BJ (cell line): ENCODE measurements at regions not wholly inside any gene's neighbourhood (a gene's known extent, or its start where the extent isn't known, plus 50 kb on each side); places are given as distances from the start of the nearest gene placed in this dataset.

Experiments
- CTCF ChIA-PET: fragments of 350-600 bp; formaldehyde crosslinking; extraction: SDS; loops from one replicate; lab custom pipeline; 2021; ENCODE audit warnings: antibody characterized with exemption, inconsistent platforms; lab: Yijun Ruan, JAX
- POLR2A ChIA-PET: fragments of 300-600 bp; sonication (Branson Sonifier 250); formaldehyde crosslinking; extraction: SDS; loops from one replicate; lab custom pipeline; 2021; ENCODE audit warnings: antibody characterized with exemption; lab: Charles Lee
- DNase-seq: peaks from one replicate; pipeline ENCODE4 v3.0.0-alpha.2; 2011; ENCODE audit warnings: low read depth
- H3K27me3 ChIP-seq: 2 replicates; pipeline ENCODE4 v1.6.0; 2011; ENCODE audit warnings: low read length; ENCODE audit not compliant: control insufficient read depth, insufficient read depth
- H3K36me3 ChIP-seq: 2 replicates; pipeline ENCODE4 v1.5.1; 2011; ENCODE audit warnings: low read length; ENCODE audit not compliant: control insufficient read depth, insufficient read depth
- H3K4me3 ChIP-seq: 2 replicates; pipeline ENCODE4 v1.5.1; 2011; ENCODE audit warnings: low read depth, mild to moderate bottlenecking, control low read depth, low read length
- TF ChIP-seq, protein P1 (sequence below): IDR thresholded peaks from 2 replicates; pipeline ENCODE4 v1.5.1; 2011; ENCODE audit warnings: low read depth, mild to moderate bottlenecking, control low read depth, inconsistent platforms, low read length, moderate library complexity; ENCODE audit not compliant: insufficient read depth

DNA sequence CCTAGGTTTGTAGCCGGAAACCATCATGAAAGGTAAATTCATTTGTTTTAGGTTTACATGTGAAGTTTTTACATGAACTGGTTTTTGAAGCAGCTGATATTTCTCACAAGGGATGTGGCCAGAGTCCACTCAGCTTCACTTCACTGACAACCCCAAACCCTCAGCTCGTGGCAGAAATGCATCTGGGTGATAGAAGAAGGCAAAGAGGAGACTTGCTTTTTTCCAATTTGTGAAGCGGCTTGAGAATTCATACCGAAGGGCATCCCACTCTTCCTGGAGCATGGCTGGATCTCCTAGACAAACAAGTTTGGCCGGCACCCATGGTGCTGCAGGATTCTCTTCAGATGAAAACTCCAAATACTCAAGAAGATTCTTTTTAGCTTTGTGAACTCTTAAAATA, 392.8 kb upstream of the CNR1 start:
- no peak for DNase-seq
- CTCF ChIA-PET: no interaction called here
- H3K36me3 ChIP-seq: no peaks in the 10 kb centered on the region
- POLR2A ChIA-PET: no interaction called here
- no peak overlapping the region for H3K4me3 ChIP-seq
- TF ChIP-seq, protein P1, sequence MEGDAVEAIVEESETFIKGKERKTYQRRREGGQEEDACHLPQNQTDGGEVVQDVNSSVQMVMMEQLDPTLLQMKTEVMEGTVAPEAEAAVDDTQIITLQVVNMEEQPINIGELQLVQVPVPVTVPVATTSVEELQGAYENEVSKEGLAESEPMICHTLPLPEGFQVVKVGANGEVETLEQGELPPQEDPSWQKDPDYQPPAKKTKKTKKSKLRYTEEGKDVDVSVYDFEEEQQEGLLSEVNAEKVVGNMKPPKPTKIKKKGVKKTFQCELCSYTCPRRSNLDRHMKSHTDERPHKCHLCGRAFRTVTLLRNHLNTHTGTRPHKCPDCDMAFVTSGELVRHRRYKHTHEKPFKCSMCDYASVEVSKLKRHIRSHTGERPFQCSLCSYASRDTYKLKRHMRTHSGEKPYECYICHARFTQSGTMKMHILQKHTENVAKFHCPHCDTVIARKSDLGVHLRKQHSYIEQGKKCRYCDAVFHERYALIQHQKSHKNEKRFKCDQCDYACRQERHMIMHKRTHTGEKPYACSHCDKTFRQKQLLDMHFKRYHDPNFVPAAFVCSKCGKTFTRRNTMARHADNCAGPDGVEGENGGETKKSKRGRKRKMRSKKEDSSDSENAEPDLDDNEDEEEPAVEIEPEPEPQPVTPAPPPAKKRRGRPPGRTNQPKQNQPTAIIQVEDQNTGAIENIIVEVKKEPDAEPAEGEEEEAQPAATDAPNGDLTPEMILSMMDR: no peak
- no peaks in the 10 kb centered on the region for H3K27me3 ChIP-seq

DNA sequence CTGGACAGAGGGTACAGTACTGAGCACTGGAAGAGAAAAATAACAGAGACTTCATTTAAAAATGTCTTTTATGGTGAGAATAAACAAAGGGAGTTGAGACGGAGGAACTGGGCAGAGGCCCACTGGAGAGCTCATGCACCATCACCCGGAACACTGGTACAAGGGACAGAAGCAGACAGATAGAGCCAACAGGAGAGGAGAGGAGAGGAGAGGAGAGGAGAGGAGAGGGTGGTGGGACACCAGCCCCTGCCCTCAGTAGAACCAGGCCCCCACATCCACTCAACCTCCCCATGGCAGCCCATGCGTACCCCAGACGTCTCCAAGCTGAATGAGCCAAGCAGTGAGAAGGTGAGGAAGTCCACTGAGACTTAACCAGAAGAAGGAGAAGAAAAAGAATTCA, 390.5 kb upstream of the CNR1 start:
- CTCF ChIA-PET: no interaction called here
- H3K27me3 ChIP-seq: no peaks in the 10 kb centered on the region
- POLR2A ChIA-PET: no interaction called here
- no peak overlapping the region for H3K4me3 ChIP-seq
- H3K36me3 ChIP-seq: no peaks in the 10 kb centered on the region
- no peak for DNase-seq
- TF ChIP-seq, protein P1: no peak

DNA sequence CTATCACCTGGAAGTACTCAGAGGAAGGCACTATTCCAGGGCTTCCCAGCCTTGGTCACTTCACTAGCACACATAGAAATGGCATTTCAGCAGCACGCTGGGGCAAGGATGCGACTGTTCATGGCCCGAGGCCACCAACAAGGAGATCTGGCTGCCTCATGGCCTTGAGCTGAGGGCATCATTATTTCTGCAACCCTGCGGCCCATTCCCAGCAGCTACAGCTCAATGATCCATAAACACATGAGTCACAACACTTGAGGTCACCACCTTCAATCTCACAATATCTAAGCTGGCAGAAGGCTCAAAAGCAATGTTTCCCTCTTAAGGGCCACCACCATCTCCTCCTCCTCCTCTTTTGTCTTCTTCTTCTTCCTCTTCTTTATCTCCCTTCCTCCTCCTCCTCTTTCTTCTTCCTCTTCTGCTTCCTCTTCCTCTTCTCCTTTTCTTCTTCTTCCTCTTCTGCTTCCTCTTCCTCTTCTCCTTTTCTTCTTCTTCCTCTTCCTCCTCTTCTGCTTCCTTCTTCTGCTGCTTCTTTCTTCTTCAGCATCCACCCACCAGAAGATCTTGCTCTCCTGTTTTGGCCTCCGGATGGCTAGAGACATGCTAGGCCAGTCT, 382.9 kb upstream of the CNR1 start:
- CTCF ChIA-PET: no interaction called here
- POLR2A ChIA-PET: no interaction called here
- TF ChIP-seq, protein P1: no peak
- Histone ChIP-seq H3K4me3 (no peak overlapping the region), H3K27me3 (no peaks in the 10 kb centered on the region), H3K36me3 (no peaks in the 10 kb centered on the region)
- no peak for DNase-seq

DNA sequence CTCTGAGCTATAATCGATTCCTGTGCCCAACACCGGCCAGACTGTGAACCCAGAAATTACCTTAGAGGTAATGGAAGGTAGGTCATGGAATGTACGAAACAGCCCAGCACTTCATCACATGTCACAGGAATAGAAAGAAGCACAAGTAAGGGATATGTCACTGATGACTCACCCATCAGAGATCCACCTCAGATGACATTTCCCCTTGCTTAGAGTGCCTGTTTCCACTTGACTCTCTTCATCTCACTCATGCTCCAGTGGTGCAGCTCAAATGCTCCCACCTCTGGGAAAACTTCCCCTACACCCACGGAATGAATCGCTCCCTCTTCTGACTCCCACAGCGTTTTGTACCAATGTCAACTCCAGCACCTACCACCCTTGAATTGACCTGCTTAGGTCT, 381.6 kb upstream of the CNR1 start:
- DNase-seq: no peak
- ChIA-PET POLR2A (no interaction called here), CTCF (no interaction called here)
- TF ChIP-seq, protein P1: no peak
- H3K36me3 ChIP-seq: no peaks in the 10 kb centered on the region
- H3K27me3 ChIP-seq: no peaks in the 10 kb centered on the region
- H3K4me3 ChIP-seq: no peak overlapping the region

DNA sequence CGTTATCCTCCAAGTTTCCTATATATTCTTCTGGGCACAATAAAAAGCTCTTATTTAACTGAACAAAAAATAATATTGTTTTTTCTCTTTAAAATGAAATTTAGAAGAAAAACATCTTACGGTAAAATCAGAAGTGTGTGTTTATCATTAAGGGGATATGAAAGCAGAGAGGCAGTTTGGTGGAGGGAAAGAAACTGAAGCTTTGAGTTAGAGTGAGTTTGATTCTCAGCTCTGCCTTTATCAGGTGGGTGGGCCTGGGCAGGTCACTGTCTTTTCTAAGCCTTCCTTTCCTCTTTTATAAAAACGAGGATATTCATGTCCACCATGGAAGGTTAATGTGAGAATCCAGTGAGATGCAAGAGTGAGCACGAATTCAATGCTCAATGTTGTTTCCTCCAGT, 379.8 kb upstream of the CNR1 start:
- ChIA-PET POLR2A (no interaction called here), CTCF (no interaction called here)
- no peaks in the 10 kb centered on the region for H3K36me3 ChIP-seq
- H3K4me3 ChIP-seq: no peak overlapping the region
- no peak for DNase-seq
- no peaks in the 10 kb centered on the region for H3K27me3 ChIP-seq
- TF ChIP-seq, protein P1: no peak
